H54 (cell line): ENCODE measurements at regions not wholly inside any gene's neighbourhood (a gene's known extent, or its start where the extent isn't known, plus 50 kb on each side); places are given as distances from the start of the nearest gene placed in this dataset.
"Not testable (repeated sequence)": the region's sequence is repeated elsewhere in the genome, so short reads cannot be mapped to it uniquely, and the experiment has no call there.

Experiments
- DNase-seq: peaks from one replicate; pipeline ENCODE4 v3.0.0; 2011; ENCODE audit warnings: low spot score, mixed read lengths; ENCODE audit not compliant: insufficient read length
- FAIRE-seq: peaks from 3 replicates; lab custom pipeline; 2011; peaks lifted over from hg19 to GRCh38; lab: Jason Lieb, UNC
- POLR2A ChIP-seq: IDR thresholded peaks from 2 replicates; pipeline ENCODE4 v1.6.1; 2011; ENCODE audit warnings: low read depth, mild to moderate bottlenecking, low read length

GRCh38 chr12:46628176-46628575, 197.6 kb downstream of the SLC38A4 start:
- TF ChIP-seq POLR2A, result no peak
- FAIRE-seq (no peak), DNase-seq (no peak)

- DNase-seq (no peak), FAIRE-seq (no peak)
- TF ChIP-seq POLR2A, result no peak
Observed at GRCh38 chr12:46627686-46628085, 198.1 kb downstream of the SLC38A4 start.

DNA sequence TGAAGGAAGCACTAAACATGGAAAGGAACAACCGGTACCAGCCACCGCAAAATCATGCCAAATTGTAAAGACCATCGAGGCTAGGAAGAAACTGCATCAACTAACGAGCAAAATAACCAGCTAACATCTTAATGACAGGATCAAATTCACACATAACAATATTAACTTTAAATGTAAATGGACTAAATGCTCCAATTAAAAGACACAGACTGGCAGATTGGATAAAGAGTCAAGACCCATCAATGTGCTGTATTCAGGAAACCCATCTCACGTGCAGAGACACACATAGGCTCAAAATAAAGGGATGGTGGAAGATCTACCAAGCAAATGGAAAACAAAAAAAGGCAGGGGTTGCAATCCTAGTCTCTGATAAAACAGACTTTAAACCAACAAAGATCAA, 206.3 kb downstream of the SLC38A4 start:
- not testable (repeated sequence) for DNase-seq, FAIRE-seq

GRCh38 chr12:46617737-46618136, 208.1 kb downstream of the SLC38A4 start:
- FAIRE-seq, DNase-seq: not testable (repeated sequence)

DNA sequence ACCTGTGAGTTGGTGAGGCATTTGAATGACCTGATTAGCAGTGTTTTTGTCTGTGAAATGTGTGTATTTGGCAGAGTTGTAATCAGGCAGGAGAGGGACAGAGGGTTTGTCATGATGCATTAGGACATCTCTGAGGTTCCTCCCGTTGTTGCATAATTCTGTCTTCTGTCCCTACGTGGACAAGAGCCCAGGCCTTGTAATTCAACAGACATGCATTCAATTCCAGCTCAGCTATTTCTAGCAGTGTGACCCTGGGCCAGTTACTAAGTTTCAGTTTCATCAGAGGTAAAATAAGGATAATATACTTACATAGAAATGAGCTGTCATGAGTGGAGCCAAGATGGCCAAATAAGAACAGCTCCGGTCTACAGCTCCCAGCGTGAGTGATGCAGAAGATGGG, 208.6 kb downstream of the SLC38A4 start:
- no peak for DNase-seq
- FAIRE-seq, result no peak
- no peak for TF ChIP-seq POLR2A

GRCh38 chr12:46610754-46611153, 215.0 kb downstream of the SLC38A4 start:
- no peak for TF ChIP-seq POLR2A
- DNase-seq (no peak), FAIRE-seq (no peak)

- no peak for TF ChIP-seq POLR2A
- FAIRE-seq (no peak), DNase-seq (no peak)
Observed at GRCh38 chr12:46609674-46610073, 216.1 kb downstream of the SLC38A4 start.

DNA sequence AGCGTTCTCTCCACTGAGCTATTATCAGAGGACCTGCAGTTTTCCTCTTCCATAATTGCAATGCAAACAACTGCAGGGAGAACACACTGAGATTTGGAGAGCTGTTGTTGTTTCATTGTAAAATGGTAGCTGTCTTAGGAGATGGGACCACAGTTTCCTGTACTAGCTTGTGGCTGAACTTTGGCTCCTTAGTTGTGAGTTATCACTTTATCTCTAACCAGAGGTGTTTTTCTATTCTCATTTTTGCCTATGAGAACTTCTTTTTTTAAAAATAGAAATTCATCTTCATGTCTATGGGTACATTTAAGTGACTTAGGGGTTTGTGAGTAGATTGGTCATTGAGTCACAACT, 216.5 kb downstream of the SLC38A4 start:
- DNase-seq (no peak), FAIRE-seq (no peak)
- TF ChIP-seq POLR2A, result no peak

GRCh38 chr12:46608431-46609272, 217.1 kb downstream of the SLC38A4 start:
- no peak for TF ChIP-seq POLR2A
- DNase-seq (no peak), FAIRE-seq (no peak)

DNA sequence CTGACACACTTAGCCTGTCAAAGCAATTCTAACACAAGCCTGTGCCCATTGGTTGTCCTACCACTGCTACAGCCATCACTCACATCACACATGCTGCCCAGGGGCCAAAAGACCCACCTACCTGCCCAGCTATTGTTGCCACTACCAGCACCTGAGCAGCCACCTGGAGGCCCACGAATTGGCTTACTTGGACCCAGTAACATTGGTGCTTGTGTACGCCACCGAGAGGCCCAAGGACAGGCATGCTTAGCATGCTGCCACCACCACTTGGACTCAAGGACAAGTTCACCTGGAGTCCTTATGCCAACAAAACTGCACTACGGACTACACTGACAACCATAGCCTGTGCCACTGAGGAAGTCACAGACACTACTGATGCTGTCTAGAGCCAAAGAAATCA, 221.1 kb downstream of the SLC38A4 start:
- no peak for DNase-seq
- no peak for TF ChIP-seq POLR2A
- FAIRE-seq, result no peak

- no peak for DNase-seq
- no peak for FAIRE-seq
Observed at GRCh38 chr12:46603776-46604456, 221.9 kb downstream of the SLC38A4 start.

DNA sequence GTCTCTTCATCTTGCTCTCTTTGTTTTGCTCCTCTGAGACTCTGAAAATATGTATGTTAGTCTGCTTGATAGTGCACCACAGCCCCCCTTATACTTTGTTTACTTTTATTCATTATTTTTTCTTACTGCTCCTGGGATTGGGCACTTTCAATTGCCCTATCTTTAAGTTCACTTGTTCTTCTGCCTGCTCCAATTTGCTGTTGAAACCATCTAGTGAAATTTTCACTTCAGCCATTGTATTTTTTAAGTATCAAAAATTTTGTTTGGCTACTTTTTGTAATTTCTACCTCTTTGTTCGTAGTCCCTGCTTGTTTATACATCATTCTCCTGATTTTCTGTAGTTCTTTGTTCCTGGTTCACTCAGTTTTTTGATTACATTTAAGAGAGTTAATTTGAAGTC, 223.3 kb downstream of the SLC38A4 start:
- DNase-seq (no peak), FAIRE-seq (no peak)
- TF ChIP-seq POLR2A, result no peak

More at GRCh38 chr12:46603776-46604456, 221.9 kb downstream of the SLC38A4 start:
- TF ChIP-seq POLR2A, result no peak

GRCh38 chr12:46590991-46591703, 218.6 kb upstream of the SLC38A2 start:
- no peak for TF ChIP-seq POLR2A
- no peak for DNase-seq
- no peak for FAIRE-seq
